ENCODE measurements at regions not wholly inside any gene's neighbourhood (a gene's known extent, or its start where the extent isn't known, plus 50 kb on each side); places are given as distances from the start of the nearest gene placed in this dataset.

DNA sequence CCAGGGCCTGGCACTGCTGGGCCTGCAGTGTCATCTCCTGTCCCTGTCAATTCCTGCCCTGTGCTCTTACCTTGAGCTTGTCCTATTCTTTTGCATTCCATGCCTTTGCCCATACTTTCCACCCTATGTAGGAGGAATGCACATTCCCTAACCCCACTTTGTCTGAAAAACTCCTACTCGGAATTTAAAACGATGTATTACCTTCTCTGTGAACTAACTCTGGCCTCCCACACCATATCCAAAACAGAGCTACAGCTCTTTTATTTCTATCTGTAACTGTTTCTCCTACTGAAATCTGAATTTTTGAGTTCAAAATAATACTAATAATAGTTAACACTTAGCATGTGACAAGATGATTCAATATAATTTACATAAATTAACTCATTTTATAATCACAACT lies 353.7 kb downstream of the FRK start:
- Mint-ChIP-seq H3K4me1 (no peaks in the 10 kb centered on the region), H3K27ac (ENCODE audit: unreplicated experiment) (no peak overlapping the region), H3K36me3 (ENCODE audit: low read depth) (peaks cover 6% of the 10 kb centered on the region), H3K4me3 (no peak overlapping the region), H3K27me3 (ENCODE audit: low read depth) (no peaks in the 10 kb centered on the region), H3K9me3 (peaks cover 7% of the 10 kb centered on the region)
- DNase-seq (ENCODE audit: low read depth, low spot score): no peak
- TF ChIP-seq, protein P1, sequence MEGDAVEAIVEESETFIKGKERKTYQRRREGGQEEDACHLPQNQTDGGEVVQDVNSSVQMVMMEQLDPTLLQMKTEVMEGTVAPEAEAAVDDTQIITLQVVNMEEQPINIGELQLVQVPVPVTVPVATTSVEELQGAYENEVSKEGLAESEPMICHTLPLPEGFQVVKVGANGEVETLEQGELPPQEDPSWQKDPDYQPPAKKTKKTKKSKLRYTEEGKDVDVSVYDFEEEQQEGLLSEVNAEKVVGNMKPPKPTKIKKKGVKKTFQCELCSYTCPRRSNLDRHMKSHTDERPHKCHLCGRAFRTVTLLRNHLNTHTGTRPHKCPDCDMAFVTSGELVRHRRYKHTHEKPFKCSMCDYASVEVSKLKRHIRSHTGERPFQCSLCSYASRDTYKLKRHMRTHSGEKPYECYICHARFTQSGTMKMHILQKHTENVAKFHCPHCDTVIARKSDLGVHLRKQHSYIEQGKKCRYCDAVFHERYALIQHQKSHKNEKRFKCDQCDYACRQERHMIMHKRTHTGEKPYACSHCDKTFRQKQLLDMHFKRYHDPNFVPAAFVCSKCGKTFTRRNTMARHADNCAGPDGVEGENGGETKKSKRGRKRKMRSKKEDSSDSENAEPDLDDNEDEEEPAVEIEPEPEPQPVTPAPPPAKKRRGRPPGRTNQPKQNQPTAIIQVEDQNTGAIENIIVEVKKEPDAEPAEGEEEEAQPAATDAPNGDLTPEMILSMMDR (conservative IDR thresholded peaks at IDR 0.05): no peak

GRCh38 chr6:115706324-115706723 lies 354.4 kb downstream of the FRK start:
- Mint-ChIP-seq H3K9me3 (peaks cover 7% of the 10 kb centered on the region), H3K4me1 (no peaks in the 10 kb centered on the region), H3K36me3 (ENCODE audit: low read depth) (peaks cover 6% of the 10 kb centered on the region), H3K27ac (ENCODE audit: unreplicated experiment) (no peak overlapping the region), H3K4me3 (no peak overlapping the region), H3K27me3 (ENCODE audit: low read depth) (no peaks in the 10 kb centered on the region)
- TF ChIP-seq, protein P1 (conservative IDR thresholded peaks at IDR 0.05): no peak
- DNase-seq (ENCODE audit: low read depth, low spot score): no peak

DNA sequence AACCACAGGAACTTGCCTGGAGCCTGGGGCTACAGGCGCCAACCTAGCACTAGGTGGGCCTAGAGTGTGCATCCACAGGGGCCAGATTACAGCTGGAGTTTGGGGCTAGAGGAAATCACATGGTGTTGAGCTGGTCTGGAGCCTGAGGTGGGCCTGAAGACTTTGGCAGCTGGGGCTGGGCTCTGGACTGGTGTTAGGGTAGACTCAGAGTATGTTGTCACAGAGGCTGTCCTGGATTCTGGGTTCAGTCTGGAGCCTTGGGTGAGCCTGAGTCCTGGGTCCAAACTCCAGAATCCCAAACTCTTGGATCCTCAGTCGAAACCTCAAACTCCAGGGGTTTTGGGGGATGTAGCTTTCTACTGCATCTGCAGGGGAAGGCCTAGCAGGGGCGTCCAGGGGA lies 356.7 kb downstream of the FRK start:
- no peaks in the 10 kb centered on the region for H3K27me3 Mint-ChIP-seq (ENCODE audit: low read depth)

GRCh38 chr6:115691433-115691832 lies 369.3 kb downstream of the FRK start:
- DNase-seq (ENCODE audit: low read depth, low spot score): no peak
- Mint-ChIP-seq H3K4me1 (no peaks in the 10 kb centered on the region), H3K36me3 (ENCODE audit: low read depth) (no peaks in the 10 kb centered on the region), H3K9me3 (no peaks in the 10 kb centered on the region), H3K27me3 (ENCODE audit: low read depth) (no peaks in the 10 kb centered on the region), H3K4me3 (no peak overlapping the region), H3K27ac (ENCODE audit: unreplicated experiment) (no peak overlapping the region)
- TF ChIP-seq, protein P1 (conservative IDR thresholded peaks at IDR 0.05): no peak

More for the DNA sequence above, 356.7 kb downstream of the FRK start:
- Mint-ChIP-seq H3K36me3 (ENCODE audit: low read depth) (peaks cover 6% of the 10 kb centered on the region), H3K4me3 (no peak overlapping the region), H3K27ac (ENCODE audit: unreplicated experiment) (no peak overlapping the region), H3K4me1 (no peaks in the 10 kb centered on the region), H3K9me3 (peaks cover 7% of the 10 kb centered on the region)
- TF ChIP-seq, protein P1 (conservative IDR thresholded peaks at IDR 0.05): no peak
- DNase-seq (ENCODE audit: low read depth, low spot score): no peak

DNA sequence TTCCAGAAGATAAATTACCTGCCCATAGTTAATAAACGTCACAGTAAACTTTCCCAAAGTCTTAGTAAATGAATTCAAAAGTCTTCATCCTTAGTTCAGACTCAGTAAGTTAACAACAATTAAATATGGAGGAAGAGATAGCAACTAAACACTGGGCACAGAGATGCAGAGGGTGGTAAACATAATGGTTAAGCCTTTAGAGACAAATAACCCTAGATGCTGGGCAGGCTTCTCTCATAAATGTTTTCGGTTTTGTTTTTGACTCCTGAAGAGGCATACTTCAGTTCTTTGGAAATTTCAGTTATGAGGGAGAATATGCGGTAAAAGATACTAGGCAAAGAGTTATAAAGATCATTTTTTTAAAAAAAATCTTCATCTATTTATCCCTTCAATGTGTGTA lies 369.8 kb downstream of the FRK start:
- DNase-seq (ENCODE audit: low read depth, low spot score): no peak
- TF ChIP-seq, protein P1 (conservative IDR thresholded peaks at IDR 0.05): no peak
- Mint-ChIP-seq H3K9me3 (no peaks in the 10 kb centered on the region), H3K27ac (ENCODE audit: unreplicated experiment) (no peak overlapping the region), H3K27me3 (ENCODE audit: low read depth) (no peaks in the 10 kb centered on the region), H3K36me3 (ENCODE audit: low read depth) (no peaks in the 10 kb centered on the region), H3K4me1 (no peaks in the 10 kb centered on the region), H3K4me3 (no peak overlapping the region)

Measured in neural crest cell (in vitro differentiated cells).